Activated naive CD4-positive, alpha-beta T cell treated with anti-CD3 and anti-CD28 coated beads, Interleukin-2, amount 50 U/mL, for 72 hours (primary cell): ENCODE measurements at regions not wholly inside any gene's neighbourhood (a gene's known extent, or its start where the extent isn't known, plus 50 kb on each side); places are given as distances from the start of the nearest gene placed in this dataset.
A peak's percentile ranks its signal among the peaks of the same experiment; 100 is the strongest.
"Not testable (repeated sequence)": the region's sequence is repeated elsewhere in the genome, so short reads cannot be mapped to it uniquely, and the experiment has no call there.

Experiments
- ATAC-seq, 2 donors: fragments of 150-1000 bp; cut with Tn5 transposase; 2 replicates each; pipeline ENCODE4 v1.10.0; 2021; ENCODE audit warnings: mild to moderate bottlenecking in 2 of 2, moderate library complexity in 2 of 2
- DNase-seq, 2 donors: peaks; one replicate each; pipeline ENCODE4 v3.0.0; 2021 to 2022; ENCODE audit warnings: low spot score in 2 of 2
- H3K27ac Mint-ChIP-seq, 2 donors: one replicate each; pipeline ENCODE4 v1.8.0; 2022; ENCODE audit warnings: mild to moderate bottlenecking in 2 of 2, mixed read lengths in 2 of 2
- H3K36me3 Mint-ChIP-seq, 2 donors: one replicate each; pipeline ENCODE4 v1.8.0; 2022; ENCODE audit warnings: mixed read lengths in 2 of 2
- H3K9me3 Mint-ChIP-seq, 2 donors: one replicate each; pipeline ENCODE4 v1.8.0; 2022; ENCODE audit warnings: mixed read lengths in 2 of 2

- not testable (repeated sequence) for ATAC-seq, H3K9me3 Mint-ChIP-seq, H3K27ac Mint-ChIP-seq, DNase-seq
- H3K36me3 Mint-ChIP-seq = peaks cover 0 to 10% of the 10 kb centered on the region in 2 donors
These were observed 628.8 kb downstream of the PRIM2 start for GRCh38 chr6:57946084-57946768.

- H3K9me3 Mint-ChIP-seq, DNase-seq, ATAC-seq, H3K27ac Mint-ChIP-seq: not testable (repeated sequence)
- peaks cover 0 to 10% of the 10 kb centered on the region in 2 donors for H3K36me3 Mint-ChIP-seq
These were observed 629.3 kb downstream of the PRIM2 start for GRCh38 chr6:57946769-57947091.

- peaks cover 0 to 10% of the 10 kb centered on the region in 2 donors for H3K36me3 Mint-ChIP-seq
- H3K9me3 Mint-ChIP-seq, ATAC-seq, H3K27ac Mint-ChIP-seq, DNase-seq: not testable (repeated sequence)
These were observed 631.1 kb downstream of the PRIM2 start for GRCh38 chr6:57948481-57948880.

- H3K9me3 Mint-ChIP-seq, DNase-seq, H3K27ac Mint-ChIP-seq, ATAC-seq: not testable (repeated sequence)
- H3K36me3 Mint-ChIP-seq = peaks cover 0 to 10% of the 10 kb centered on the region in 2 donors
These were observed 633.0 kb downstream of the PRIM2 start for GRCh38 chr6:57950430-57950829.

- not testable (repeated sequence) for H3K27ac Mint-ChIP-seq, H3K9me3 Mint-ChIP-seq, DNase-seq, ATAC-seq, H3K36me3 Mint-ChIP-seq
These were observed 649.3 kb downstream of the PRIM2 start for GRCh38 chr6:57966757-57967156.

- not testable (repeated sequence) for H3K9me3 Mint-ChIP-seq, H3K36me3 Mint-ChIP-seq, DNase-seq, ATAC-seq, H3K27ac Mint-ChIP-seq
These were observed 654.5 kb downstream of the PRIM2 start for GRCh38 chr6:57971956-57972355.

GRCh38 chr6:57974653-57975052 lies 657.2 kb downstream of the PRIM2 start:
- ATAC-seq (no peak), DNase-seq (no peak)
- Mint-ChIP-seq H3K9me3 (no peaks in the 10 kb centered on the region), H3K36me3 (no peaks in the 10 kb centered on the region), H3K27ac (no peak overlapping the region)

GRCh38 chr6:57975127-57975526 lies 657.7 kb downstream of the PRIM2 start:
- not testable (repeated sequence) for H3K36me3 Mint-ChIP-seq, DNase-seq, H3K27ac Mint-ChIP-seq, ATAC-seq, H3K9me3 Mint-ChIP-seq

GRCh38 chr6:57976371-57976770 lies 658.9 kb downstream of the PRIM2 start:
- not testable (repeated sequence) for H3K9me3 Mint-ChIP-seq, H3K27ac Mint-ChIP-seq, DNase-seq, ATAC-seq, H3K36me3 Mint-ChIP-seq

- not testable (repeated sequence) for ATAC-seq, H3K27ac Mint-ChIP-seq, H3K9me3 Mint-ChIP-seq, DNase-seq, H3K36me3 Mint-ChIP-seq
These were observed 666.2 kb downstream of the PRIM2 start for GRCh38 chr6:57983603-57984002.

GRCh38 chr6:57984575-57984974 lies 667.1 kb downstream of the PRIM2 start:
- not testable (repeated sequence) for H3K9me3 Mint-ChIP-seq

GRCh38 chr6:57985734-57986133 lies 668.3 kb downstream of the PRIM2 start:
- not testable (repeated sequence) for H3K9me3 Mint-ChIP-seq, DNase-seq

More at GRCh38 chr6:57984575-57984974, 667.1 kb downstream of the PRIM2 start:
- not testable (repeated sequence) for ATAC-seq, DNase-seq, H3K36me3 Mint-ChIP-seq, H3K27ac Mint-ChIP-seq

GRCh38 chr6:57986584-57986983 lies 669.2 kb downstream of the PRIM2 start:
- not testable (repeated sequence) for H3K36me3 Mint-ChIP-seq, DNase-seq, H3K9me3 Mint-ChIP-seq, H3K27ac Mint-ChIP-seq
- peak in 1 of 2 donors; percentile 64 for ATAC-seq

More at GRCh38 chr6:57985734-57986133, 668.3 kb downstream of the PRIM2 start:
- not testable (repeated sequence) for ATAC-seq, H3K36me3 Mint-ChIP-seq, H3K27ac Mint-ChIP-seq

GRCh38 chr6:57989520-57990080 lies 672.2 kb downstream of the PRIM2 start:
- DNase-seq, H3K36me3 Mint-ChIP-seq, H3K9me3 Mint-ChIP-seq, ATAC-seq, H3K27ac Mint-ChIP-seq: not testable (repeated sequence)

GRCh38 chr6:57998858-57999619 lies 681.6 kb downstream of the PRIM2 start:
- H3K27ac Mint-ChIP-seq, H3K36me3 Mint-ChIP-seq, H3K9me3 Mint-ChIP-seq, ATAC-seq, DNase-seq: not testable (repeated sequence)

GRCh38 chr6:58000233-58000632 lies 682.8 kb downstream of the PRIM2 start:
- ATAC-seq, H3K27ac Mint-ChIP-seq, H3K36me3 Mint-ChIP-seq, DNase-seq: not testable (repeated sequence)
- peaks cover 3 to 11% of the 10 kb centered on the region in 2 donors for H3K9me3 Mint-ChIP-seq

- ATAC-seq = not testable (repeated sequence)
These were observed 686.2 kb downstream of the PRIM2 start for GRCh38 chr6:58003417-58004167.

More at GRCh38 chr6:58003417-58004167, 686.2 kb downstream of the PRIM2 start:
- not testable (repeated sequence) for DNase-seq, H3K36me3 Mint-ChIP-seq, H3K27ac Mint-ChIP-seq
- peaks cover 3 to 13% of the 10 kb centered on the region in 2 donors for H3K9me3 Mint-ChIP-seq
